GM21360 (cell line): ENCODE measurements at regions not wholly inside any gene's neighbourhood (a gene's known extent, or its start where the extent isn't known, plus 50 kb on each side); places are given as distances from the start of the nearest gene placed in this dataset.

Experiments used
- ATAC-seq: cut with Tn5 transposase; IDR thresholded peaks from one replicate; pipeline ENCODE4 v1.9.1; 2021; ENCODE audit warnings: mild to moderate bottlenecking, moderate library complexity; ENCODE audit not compliant: unreplicated experiment

DNA sequence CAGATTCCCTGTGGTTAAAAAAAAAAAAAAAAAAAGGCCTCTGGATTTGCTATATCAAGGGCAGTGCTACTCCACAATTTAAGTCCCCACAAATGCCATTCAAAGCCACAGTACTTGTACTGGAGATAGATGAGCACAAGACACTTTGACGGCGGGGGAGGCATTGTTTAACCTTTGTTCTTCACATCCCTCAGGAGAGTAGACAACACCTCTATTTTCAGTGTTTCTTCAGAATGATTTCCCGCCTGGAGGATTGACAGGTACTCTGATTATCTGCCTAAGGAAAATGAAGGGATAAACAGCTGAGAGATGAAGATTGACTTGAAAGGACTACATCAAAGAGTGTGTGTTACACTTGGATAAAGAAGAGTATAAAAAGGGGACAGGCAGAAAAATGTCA, 58.7 kb downstream of the OTOL1 start:
- ATAC-seq: no peak

DNA sequence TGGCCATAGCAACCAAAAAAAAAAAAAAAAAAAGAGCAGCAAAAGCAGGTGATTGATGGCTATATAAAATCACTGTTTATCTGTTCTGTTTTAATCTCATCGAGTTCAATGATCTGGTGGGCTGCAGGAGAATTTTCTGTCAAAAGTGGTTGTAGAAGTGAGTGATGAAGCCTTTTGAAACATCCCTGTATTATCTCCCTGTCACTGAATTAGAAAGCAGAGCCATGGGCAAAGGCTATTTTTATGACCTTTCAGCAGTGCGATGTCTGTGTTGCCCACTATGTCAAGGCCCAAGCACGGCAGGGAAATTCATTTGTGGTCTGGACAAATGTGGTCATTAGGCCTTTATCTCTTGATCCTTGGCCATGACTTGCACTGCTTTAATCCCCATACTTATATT, 59.9 kb downstream of the OTOL1 start:
- no peak for ATAC-seq

DNA sequence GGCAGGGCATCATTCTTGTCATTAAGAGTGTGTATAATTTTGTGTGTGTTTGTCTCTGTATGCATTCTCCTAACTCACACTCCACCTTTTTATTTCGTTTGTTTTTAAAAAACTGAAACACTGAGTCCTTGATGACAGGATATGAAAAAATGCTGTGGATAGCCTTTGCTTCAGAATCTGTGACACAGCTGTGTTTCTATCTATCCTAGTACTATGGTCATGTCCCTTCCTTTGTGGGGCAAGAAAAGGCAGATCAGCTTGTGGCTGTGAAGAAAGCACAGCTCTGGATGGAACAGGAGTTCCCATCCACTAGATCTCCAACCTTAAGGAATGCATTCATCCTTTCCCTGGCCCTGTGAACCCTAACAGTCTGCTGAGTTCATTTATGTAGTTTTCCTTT, 60.3 kb downstream of the OTOL1 start:
- ATAC-seq: no peak

DNA sequence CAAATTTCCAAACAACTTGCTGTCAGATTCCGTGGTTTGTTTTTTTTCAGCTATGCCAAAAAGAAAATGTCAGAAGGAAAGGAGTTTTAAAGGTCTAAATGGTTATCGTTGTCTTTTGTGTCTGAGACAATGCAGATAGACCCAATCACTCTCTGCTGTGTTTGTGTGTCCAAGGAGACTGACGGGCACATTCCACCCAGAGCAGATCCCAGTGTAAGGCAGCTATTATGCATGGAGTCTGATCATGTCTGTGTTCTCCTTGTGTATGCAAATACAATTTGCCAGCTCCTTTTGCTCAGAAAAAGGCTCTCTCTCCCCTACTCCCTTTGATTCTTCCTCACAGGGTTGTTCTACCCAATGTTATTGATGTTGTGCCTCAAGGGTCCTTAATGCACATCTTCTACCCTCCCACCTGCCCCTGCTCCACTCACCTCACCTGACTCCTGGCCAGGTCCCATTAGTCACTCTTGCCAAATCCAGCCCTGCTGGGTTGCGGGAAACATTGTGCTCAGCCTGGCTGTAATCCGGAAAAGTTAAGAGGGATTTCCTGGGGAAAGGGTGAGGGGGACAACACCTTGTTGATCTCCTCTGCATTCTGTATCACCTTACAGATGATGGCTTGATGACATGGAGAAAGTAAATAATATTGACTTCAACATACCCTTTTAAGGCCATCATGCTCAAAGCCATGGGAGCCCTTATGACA, 61.0 kb downstream of the OTOL1 start:
- ATAC-seq: no peak

DNA sequence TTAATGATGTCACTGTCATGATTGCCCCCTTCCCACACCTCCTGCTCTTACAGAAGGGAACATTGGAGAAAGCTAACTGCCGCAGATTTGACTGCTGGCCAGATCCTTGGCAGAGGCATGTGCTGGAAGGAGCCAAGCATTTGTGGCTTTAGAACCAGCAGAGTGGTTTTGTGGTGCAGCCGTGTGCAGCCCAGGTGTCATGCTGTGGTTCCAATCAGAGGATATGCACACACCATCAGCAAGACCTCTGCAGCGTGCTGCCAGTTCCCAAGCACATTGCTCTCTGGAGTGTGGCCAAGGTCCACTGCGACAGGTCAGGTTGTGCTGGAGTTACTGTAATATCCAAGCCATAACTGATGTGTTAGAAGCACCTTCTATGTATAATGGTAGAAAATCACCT, 61.6 kb downstream of the OTOL1 start:
- no peak for ATAC-seq

DNA sequence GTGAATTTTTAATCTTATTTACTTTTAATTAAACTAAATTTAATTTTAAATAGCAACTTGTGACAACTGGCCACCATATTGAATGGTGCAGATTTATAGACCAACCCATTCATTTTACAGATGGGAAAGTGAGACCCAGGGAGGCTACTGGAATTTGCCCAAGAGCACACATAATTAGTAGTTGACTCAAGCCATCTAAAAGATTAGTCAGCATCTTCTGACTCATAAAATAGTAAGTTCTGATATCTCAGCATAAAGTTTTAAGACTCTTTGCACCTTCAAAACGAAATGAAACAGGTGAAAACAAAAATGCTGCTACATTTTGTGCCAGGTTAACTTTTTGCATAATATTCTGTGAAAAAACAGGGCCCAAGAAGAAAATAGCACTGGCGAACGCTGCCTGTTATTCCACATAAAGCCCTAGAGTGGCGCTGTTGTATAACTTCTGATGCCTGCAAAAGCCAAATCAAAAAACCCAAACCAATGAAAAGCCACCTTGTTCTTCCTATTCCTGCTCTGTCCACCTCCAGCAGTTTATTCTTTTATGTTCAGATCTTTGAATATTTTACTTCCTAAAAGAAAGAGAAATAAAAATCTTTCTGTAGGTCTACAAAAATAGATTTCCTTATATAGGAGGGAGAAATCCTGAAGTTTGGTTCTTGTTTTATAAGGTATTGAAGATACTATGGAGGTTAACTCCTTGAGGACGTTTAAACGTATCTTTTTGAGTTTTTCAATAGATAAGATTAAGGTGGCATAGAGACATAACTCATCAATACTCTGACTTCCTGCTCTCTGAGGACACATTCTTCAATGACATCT, 62.8 kb downstream of the OTOL1 start:
- ATAC-seq: no peak

DNA sequence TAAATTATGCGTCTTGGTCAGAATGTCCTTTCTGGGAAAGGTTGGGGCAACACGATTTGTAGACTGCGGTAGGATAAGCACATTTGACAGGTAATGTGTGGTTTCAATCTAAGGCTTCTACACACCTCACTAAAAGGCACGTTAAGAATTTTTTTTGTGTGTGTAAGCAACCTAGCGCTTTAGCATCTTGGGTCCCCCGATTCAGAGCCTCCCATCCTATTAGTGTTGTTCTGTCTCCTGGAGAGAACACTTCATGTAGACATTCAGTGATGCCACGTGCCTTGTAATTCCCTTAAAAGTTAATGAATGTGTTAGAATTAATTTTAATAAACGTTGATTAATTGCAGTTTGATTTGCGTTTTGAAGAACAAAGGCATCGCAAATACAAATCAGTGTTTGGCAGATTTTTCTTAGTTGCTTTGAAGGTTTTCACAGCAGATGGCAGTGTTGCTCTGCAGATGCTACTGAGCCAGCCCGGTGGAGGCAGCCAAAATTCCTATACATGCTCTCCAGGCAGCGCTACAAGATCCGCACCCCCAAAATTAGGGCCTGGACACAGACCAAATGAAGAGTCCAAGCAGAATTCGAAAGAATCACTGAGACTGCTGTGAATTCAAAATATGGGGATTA, 63.5 kb downstream of the OTOL1 start:
- ATAC-seq: peak; percentile 63

DNA sequence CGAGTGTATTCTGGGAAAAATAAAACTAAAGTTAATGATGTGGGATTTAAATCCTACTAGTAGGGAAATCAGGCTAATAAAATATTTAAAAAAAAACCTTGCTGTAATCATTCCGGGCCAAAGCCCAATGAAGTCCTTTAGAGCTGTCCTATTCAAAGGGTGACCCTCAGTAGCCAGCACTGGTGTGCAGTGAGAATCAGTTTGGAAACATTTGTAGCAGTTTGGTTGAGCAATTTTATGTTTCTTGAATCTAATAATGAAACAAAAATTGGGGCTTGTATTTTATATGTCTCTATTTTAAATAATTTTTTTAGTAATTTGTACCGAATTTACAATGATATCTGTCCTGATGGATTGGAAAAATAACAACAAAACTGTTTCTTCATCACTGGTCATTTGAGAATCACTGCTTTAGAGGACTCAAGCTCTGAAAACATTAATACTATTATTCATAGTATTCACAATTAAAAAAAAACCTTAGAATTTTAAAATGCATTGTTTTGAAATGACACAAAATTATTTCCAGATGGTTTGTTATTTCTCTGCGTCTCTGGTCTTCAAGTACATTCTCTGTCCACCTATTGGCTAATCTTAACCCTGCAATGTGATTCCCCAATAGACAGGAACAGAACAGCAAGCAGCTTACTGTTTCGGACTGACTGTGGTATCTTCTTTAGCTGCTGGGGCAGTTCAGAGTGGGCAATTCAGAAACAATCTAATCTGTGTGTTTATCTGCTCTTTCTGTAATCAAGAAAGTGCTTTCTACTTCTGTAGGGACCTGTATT, 71.2 kb downstream of the OTOL1 start:
- no peak for ATAC-seq

DNA sequence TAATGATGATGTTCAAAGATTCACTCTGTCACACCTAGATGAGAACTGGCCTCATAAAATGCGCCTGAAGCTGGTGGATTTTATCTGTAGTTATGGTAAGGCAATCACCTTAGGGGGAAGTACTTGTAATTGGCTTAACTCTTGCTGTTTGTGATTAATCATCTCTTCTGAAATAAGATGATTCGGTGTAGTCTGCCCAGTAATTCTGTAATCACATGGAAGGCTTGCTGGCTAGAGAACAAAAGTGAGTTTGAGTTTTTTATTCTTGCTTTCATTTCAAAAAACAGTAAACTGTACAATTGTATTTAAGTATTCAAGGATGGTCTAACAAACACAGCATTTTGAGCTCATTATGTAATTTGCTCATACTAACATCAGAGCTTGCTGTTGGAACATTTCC, 72.1 kb downstream of the OTOL1 start:
- no peak for ATAC-seq

DNA sequence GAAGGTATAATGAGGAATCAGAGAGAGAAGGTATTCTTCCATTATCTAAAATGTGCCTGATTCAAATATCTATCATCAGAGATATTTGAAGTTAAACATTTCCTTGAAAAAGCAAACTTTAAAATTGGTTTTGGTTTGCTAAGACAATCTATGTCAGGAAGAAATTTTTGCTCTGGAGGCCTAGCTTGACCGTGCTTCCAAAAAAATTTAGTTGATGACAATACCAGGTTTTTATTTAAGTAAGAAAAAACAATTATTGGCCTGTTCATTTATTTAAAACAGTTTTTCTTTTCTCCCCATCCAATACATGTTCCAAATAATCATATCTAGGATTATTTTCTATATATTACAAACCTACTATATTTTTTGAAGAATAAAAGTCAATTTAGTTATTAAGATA, 75.3 kb downstream of the OTOL1 start:
- no peak for ATAC-seq

DNA sequence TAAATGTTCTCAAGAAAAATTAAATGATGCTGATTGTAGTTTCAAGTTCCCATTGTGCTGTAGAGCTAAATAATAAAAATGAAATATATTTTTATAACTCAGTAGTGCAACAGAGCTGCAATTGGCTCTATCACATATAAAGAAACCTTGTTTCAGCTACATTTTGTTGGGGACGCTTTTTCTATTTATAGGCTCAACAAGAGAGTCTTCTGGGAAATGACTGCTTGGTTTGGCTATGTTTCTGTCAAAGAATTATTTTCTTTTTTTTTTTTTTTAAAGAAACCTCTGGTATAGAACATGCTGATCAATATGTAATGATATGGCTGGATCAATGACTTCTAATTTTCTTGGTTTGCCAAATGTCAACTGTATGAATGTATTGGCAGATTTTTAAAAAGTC, 76.5 kb downstream of the OTOL1 start:
- ATAC-seq: no peak

DNA sequence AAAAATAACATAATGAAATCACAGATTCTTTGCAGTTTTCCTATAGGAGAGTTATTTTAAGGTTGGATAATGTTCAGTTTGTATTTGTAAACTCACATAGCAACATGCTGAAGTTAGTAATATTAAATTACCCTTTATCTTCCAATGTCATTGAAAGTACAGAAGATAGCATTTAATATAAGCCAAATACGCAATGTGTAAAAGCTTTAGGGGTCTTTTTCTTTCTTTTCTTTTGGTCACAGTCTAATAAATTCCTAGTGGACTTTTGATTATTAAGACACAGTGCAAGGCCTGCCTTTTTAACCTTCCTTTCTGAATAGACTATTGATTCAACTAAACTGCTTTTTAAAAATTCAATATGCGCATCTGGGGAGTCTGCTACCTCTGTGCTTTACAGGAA, 79.3 kb downstream of the OTOL1 start:
- no peak for ATAC-seq

DNA sequence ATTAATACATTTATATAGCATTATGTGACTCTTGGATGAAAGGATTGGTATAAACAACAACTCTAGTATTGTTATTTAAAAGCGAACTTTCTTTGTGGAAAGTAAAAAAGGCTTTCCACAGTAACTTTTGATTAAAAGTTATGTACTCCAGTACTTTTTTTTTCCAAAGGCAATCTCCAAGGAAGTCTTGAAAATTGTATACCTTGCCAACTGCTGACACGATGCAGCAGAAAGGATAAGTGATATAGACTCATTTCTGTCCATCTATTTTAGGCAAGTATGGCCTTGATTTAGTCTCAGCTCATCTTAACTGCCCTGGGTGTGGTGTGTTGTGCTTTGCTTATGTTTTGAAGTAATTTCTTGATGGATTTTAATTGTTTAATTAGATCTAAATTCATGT, 79.7 kb downstream of the OTOL1 start:
- ATAC-seq: no peak

DNA sequence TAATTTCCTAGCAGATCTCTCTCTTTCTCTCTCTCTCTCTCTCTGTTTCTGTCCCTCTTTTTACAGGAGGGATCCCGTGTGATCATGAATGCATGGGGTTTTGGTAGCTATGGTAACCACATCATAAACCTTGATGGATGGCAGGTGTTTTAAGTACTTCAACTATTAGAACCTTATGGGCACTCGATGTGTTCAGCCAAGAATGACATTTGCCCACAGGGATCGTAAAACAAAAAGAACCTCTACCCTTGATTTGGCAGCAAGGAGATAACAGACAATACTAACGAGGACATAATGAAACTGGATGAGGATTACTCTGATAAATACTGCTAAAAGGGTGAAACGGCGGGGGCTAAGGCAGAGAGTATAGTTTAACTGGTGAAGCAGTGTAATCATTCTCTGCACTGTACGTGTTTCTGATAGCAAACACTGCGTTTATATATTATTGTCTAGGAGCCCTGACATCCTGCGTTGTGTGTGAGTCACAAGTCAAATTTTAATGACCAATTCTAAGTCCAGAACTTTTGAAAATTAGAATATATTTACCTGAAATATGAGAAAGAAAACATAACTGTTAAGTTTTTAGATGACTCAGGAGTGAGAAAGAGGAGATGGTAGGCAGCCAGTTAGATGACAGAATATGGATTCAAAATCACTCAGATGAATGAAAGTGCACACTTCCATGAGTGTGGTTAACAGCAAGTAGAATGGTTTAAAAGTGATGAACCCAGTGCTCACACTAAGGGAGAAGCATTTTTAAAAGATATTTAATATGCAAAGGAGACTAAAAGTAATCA, 80.3 kb downstream of the OTOL1 start:
- ATAC-seq: no peak

DNA sequence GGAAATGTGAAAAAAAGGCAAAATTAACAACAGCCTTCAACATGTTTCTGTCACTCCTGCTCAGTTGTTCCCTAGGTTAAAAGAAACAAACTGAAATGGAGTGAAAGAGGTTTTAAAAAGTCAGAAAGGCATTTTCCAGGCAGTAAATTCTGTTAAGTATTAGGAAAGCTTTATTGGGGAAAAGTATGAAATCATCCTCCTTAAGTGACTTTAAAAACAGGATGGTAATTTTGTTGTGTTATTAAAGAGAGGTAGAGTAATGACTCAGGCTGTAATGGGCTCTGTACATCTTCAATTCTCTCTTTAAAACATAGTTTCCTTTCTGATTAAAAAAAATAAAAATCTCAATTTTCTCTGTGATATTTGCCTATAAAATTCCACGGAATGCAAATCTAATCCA, 81.1 kb downstream of the OTOL1 start:
- no peak for ATAC-seq

DNA sequence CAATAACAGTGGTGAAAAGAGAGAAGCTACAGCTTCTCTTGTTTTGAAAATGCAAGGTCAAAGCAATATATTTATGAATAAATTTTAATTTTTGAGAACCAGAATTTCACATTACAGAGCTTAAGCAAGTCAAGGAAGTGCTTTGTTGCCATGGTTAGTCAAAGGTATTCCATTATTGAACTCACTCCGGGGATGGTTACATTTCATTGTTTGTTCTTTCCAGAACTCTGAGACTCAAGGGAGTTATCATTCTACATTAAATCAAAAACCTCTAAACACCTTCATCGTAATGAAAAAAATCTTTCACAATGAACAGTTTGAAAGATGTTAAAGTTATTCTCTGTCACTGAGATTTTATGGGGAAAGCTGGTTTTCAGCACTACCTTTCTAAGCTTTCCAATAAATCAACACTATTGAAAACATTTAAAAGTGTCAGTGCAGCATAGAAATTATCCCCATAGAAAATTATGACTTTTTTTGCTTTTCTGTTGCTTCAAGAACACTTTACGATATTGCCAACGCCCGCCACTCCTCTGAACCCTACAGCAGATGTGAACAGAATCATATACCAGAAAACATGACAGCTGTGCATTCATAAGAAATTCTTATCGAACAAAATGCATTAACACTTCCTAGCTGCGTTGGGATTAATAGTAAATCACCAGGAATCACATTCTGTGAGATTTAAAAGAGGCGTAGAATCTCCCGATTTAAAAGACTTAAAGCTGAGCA, 83.0 kb downstream of the OTOL1 start:
- no peak for ATAC-seq

DNA sequence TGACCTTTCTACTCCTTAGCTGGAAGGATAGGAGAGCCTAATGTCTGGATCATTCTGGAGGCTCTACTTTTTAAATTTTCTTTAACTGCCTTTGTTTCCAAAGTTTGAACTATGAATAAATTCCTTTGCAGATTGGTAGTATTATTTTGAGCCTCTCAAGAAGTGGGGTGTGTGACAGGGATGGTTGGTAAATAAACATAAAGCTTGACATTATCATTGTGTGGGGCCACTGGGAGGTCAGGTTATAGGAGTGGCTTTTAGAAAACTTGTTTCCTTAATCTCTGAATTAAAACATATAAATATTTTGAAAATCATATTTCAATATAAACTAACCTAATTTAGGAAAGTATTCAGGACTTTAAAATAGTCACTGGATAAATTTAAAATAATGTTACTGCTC, 89.3 kb downstream of the OTOL1 start:
- ATAC-seq: no peak

DNA sequence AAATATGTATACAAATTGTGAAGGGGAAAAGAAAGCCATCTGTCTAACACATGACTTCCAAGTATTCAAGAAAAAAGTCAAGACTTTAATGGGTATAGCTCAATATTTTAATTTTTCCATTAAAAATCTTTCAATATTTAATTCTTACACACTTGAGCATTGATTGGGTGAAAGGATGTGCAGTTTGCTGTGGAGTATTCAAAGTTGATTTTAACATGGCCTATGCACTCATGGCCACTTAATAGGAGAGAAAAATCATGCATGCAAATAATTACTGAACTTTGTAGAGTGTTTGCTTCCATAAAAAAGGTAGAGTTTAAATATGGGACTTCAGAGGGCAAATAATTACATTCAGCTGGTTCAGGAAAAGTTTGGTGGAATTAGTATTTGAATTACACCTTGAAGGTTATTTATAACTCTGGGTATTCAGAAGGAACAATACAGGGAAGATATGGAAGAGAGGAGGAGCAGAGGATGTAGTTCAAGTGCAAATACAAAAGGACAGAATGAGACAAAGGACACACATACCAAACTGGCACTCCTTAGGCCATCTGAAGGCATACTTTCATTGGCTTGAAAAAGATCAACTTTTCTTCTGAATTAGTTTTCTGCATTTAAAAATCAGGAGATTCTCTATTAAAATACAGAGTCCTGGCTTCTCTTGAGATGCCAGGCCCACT, 90.1 kb downstream of the OTOL1 start:
- no peak for ATAC-seq

DNA sequence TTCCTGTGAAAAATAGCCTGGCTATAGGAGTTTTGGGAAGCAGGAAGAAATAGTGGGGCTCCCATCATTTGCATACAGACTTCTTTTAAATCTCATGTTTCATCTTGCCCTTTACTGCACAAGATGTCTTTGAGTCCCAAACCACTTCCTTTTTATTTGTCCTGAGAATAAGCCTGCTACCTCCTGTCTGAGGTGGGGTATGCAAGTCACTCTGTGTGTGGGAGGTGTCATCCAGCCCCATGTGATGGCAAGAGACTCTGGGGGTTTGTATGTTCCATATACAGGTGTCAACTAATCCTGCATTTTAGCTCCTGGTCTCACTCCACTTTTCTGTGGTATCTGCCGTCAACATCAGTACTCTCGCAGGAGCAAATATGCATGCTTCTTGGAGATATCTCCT, 102.0 kb downstream of the OTOL1 start:
- no peak for ATAC-seq
